CD8-positive, alpha-beta memory T cell (primary cell): ENCODE measurements at regions not wholly inside any gene's neighbourhood (a gene's known extent, or its start where the extent isn't known, plus 50 kb on each side); places are given as distances from the start of the nearest gene placed in this dataset.

ENCODE experiments used
- CTCF ChIA-PET: fragments of 350-600 bp; sonication (Branson Sonifier 250); formaldehyde crosslinking; loops from one replicate; lab custom pipeline; 2021; ENCODE audit warnings: antibody characterized with exemption; lab: Charles Lee
- POLR2A ChIA-PET: fragments of 350-600 bp; sonication (Branson Sonifier 250); formaldehyde crosslinking; loops from one replicate; lab custom pipeline; 2021; ENCODE audit warnings: antibody characterized with exemption; lab: Charles Lee
- DNase-seq, 5 donors: peaks; one replicate each; pipeline versions ENCODE4 v3.0.0 to v3.0.0-alpha.2; 2020 to 2022; ENCODE audit warnings: mixed read lengths in 1 of 5
- H3K27ac ChIP-seq: one replicate; pipeline ENCODE4 v1.7.0; 2013; ENCODE audit warnings: low read depth, mild to moderate bottlenecking, low read length, moderate library complexity
- H3K27me3 ChIP-seq: 2 replicates; pipeline ENCODE4 v1.7.0; 2013; ENCODE audit warnings: low read length, mild to moderate bottlenecking; ENCODE audit not compliant: insufficient read depth, poor library complexity, severe bottlenecking
- H3K36me3 ChIP-seq: 2 replicates; pipeline ENCODE4 v1.7.0; 2013; ENCODE audit warnings: mild to moderate bottlenecking, low read length, moderate library complexity; ENCODE audit not compliant: insufficient read depth
- H3K4me1 ChIP-seq: 2 replicates; pipeline ENCODE4 v1.7.0; 2013; ENCODE audit warnings: mild to moderate bottlenecking, low read length, moderate library complexity; ENCODE audit not compliant: insufficient read depth
- H3K4me3 ChIP-seq: 2 replicates; pipeline ENCODE4 v1.7.0; 2013; ENCODE audit warnings: mild to moderate bottlenecking, low read length
- H3K9me3 ChIP-seq: 2 replicates; pipeline ENCODE4 v1.7.0; 2013; ENCODE audit warnings: mild to moderate bottlenecking, low read length
- H3K27ac Mint-ChIP-seq, 8 donors: one replicate each; pipeline ENCODE4 v1.8.0; 2020 to 2021; ENCODE audit warnings: mixed read lengths in 8 of 8, mild to moderate bottlenecking in 6 of 8, inconsistent platforms in 3 of 8, moderate library complexity in 3 of 8
- H3K27me3 Mint-ChIP-seq, 2 donors: one replicate each; pipeline ENCODE4 v1.8.0; 2020 to 2021; ENCODE audit warnings: mixed read lengths in 2 of 2, mild to moderate bottlenecking in 1 of 2, moderate library complexity in 1 of 2
- H3K36me3 Mint-ChIP-seq, 3 donors: one replicate each; pipeline ENCODE4 v1.8.0; 2020 to 2021; ENCODE audit warnings: mixed read lengths in 3 of 3, inconsistent platforms in 1 of 3, mild to moderate bottlenecking in 1 of 3
- H3K4me1 Mint-ChIP-seq, 3 donors: one replicate each; pipeline ENCODE4 v1.8.0; 2020 to 2021; ENCODE audit warnings: mixed read lengths in 3 of 3, inconsistent platforms in 1 of 3, mild to moderate bottlenecking in 1 of 3
- H3K4me3 Mint-ChIP-seq, 7 donors: one replicate each; pipeline ENCODE4 v1.8.0; 2020 to 2021; ENCODE audit warnings: mixed read lengths in 7 of 7, mild to moderate bottlenecking in 6 of 7, moderate library complexity in 4 of 7, inconsistent platforms in 2 of 7
- H3K9me3 Mint-ChIP-seq, 5 donors: one replicate each; pipeline ENCODE4 v1.8.0; 2020 to 2022; ENCODE audit warnings: mixed read lengths in 5 of 5, mild to moderate bottlenecking in 3 of 5, moderate library complexity in 2 of 5, inconsistent platforms in 1 of 5

- no peak overlapping the region for H3K27ac Mint-ChIP-seq
- POLR2A ChIA-PET = no interaction called here
- Histone ChIP-seq H3K9me3 (no peaks in the 10 kb centered on the region), H3K27ac (no peak overlapping the region), H3K27me3 (no peaks in the 10 kb centered on the region), H3K4me3 (no peak overlapping the region), H3K4me1 (no peaks in the 10 kb centered on the region), H3K36me3 (no peaks in the 10 kb centered on the region)
- H3K36me3 Mint-ChIP-seq = peaks cover 0 to 2% (median 0%) of the 10 kb centered on the region in 3 donors
- DNase-seq = no peak
- no peaks in the 10 kb centered on the region for H3K4me1 Mint-ChIP-seq
- H3K9me3 Mint-ChIP-seq = peaks cover 1 to 7% (median 3%) of the 10 kb centered on the region in 5 donors
- peaks cover 2 to 4% of the 10 kb centered on the region in 2 donors for H3K27me3 Mint-ChIP-seq
- no peak overlapping the region for H3K4me3 Mint-ChIP-seq
- CTCF ChIA-PET = no interaction called here
Observed at GRCh38 chr2:71976685-71977084, 171.0 kb downstream of the CYP26B1 start.

GRCh38 chr2:71974846-71975245 is 172.8 kb downstream of the CYP26B1 start:
- no peaks in the 10 kb centered on the region for H3K36me3 ChIP-seq
- peaks cover 0 to 2% (median 0%) of the 10 kb centered on the region in 3 donors for H3K36me3 Mint-ChIP-seq
- H3K4me1 Mint-ChIP-seq = no peaks in the 10 kb centered on the region
- CTCF ChIA-PET = no interaction called here
- H3K4me3 ChIP-seq = no peak overlapping the region
- H3K9me3 Mint-ChIP-seq = peaks cover 1 to 5% (median 3%) of the 10 kb centered on the region in 5 donors
- POLR2A ChIA-PET = no interaction called here
- no peak for DNase-seq
- peaks cover 2 to 5% of the 10 kb centered on the region in 2 donors for H3K27me3 Mint-ChIP-seq
- H3K4me1 ChIP-seq = no peaks in the 10 kb centered on the region
- no peak overlapping the region for H3K27ac Mint-ChIP-seq
- no peaks in the 10 kb centered on the region for H3K9me3 ChIP-seq
- H3K4me3 Mint-ChIP-seq = no peak overlapping the region
- no peak overlapping the region for H3K27ac ChIP-seq
- no peaks in the 10 kb centered on the region for H3K27me3 ChIP-seq

GRCh38 chr2:71971493-71971892 is 176.2 kb downstream of the CYP26B1 start:
- Histone ChIP-seq H3K4me1 (no peaks in the 10 kb centered on the region), H3K9me3 (no peaks in the 10 kb centered on the region), H3K27ac (no peak overlapping the region), H3K27me3 (no peaks in the 10 kb centered on the region), H3K36me3 (no peaks in the 10 kb centered on the region), H3K4me3 (no peak overlapping the region)
- Mint-ChIP-seq H3K36me3 (no peaks in the 10 kb centered on the region), H3K9me3 (peaks cover 0 to 2% (median 0%) of the 10 kb centered on the region in 5 donors), H3K27me3 (peaks cover 6 to 7% of the 10 kb centered on the region in 2 donors), H3K4me1 (no peaks in the 10 kb centered on the region), H3K4me3 (no peak overlapping the region), H3K27ac (no peak overlapping the region)
- CTCF ChIA-PET = no interaction called here
- POLR2A ChIA-PET = no interaction called here
- no peak for DNase-seq

- no peak for DNase-seq
- no peak overlapping the region for H3K27ac ChIP-seq
- no peak overlapping the region for H3K27ac Mint-ChIP-seq
- ChIA-PET CTCF (no interaction called here), POLR2A (no interaction called here)
- H3K4me3 ChIP-seq = no peak overlapping the region
- peaks cover 3 to 9% of the 10 kb centered on the region in 2 donors for H3K27me3 Mint-ChIP-seq
- H3K36me3 ChIP-seq = no peaks in the 10 kb centered on the region
- H3K9me3 Mint-ChIP-seq = peaks cover 0 to 5% (median 0%) of the 10 kb centered on the region in 5 donors
- no peaks in the 10 kb centered on the region for H3K9me3 ChIP-seq
- no peaks in the 10 kb centered on the region for H3K27me3 ChIP-seq
- no peak overlapping the region for H3K4me3 Mint-ChIP-seq
- no peaks in the 10 kb centered on the region for H3K36me3 Mint-ChIP-seq
- H3K4me1 ChIP-seq = no peaks in the 10 kb centered on the region
- H3K4me1 Mint-ChIP-seq = no peaks in the 10 kb centered on the region
Observed at GRCh38 chr2:71965530-71965929, 182.1 kb downstream of the CYP26B1 start.

GRCh38 chr2:71962911-71963694 is 184.6 kb downstream of the CYP26B1 start:
- DNase-seq = no peak
- Mint-ChIP-seq H3K27me3 (peaks cover 0 to 6% of the 10 kb centered on the region in 2 donors), H3K4me3 (no peak overlapping the region), H3K27ac (no peak overlapping the region), H3K9me3 (peaks cover 2 to 11% (median 10%) of the 10 kb centered on the region in 5 donors), H3K4me1 (no peaks in the 10 kb centered on the region), H3K36me3 (no peaks in the 10 kb centered on the region)
- H3K9me3 ChIP-seq = peaks cover 5% of the 10 kb centered on the region
- no peaks in the 10 kb centered on the region for H3K27me3 ChIP-seq
- POLR2A ChIA-PET = no interaction called here
- H3K4me3 ChIP-seq = no peak overlapping the region
- no peak overlapping the region for H3K27ac ChIP-seq
- no peaks in the 10 kb centered on the region for H3K4me1 ChIP-seq
- CTCF ChIA-PET = no interaction called here
- H3K36me3 ChIP-seq = no peaks in the 10 kb centered on the region

GRCh38 chr2:71962350-71962749 is 185.3 kb downstream of the CYP26B1 start:
- H3K4me3 ChIP-seq = no peak overlapping the region
- ChIA-PET POLR2A (no interaction called here), CTCF (no interaction called here)
- H3K4me3 Mint-ChIP-seq = no peak overlapping the region
- H3K36me3 ChIP-seq = no peaks in the 10 kb centered on the region
- H3K27me3 Mint-ChIP-seq = peaks cover 0 to 2% of the 10 kb centered on the region in 2 donors
- no peaks in the 10 kb centered on the region for H3K4me1 ChIP-seq
- H3K27ac Mint-ChIP-seq = no peak overlapping the region
- no peaks in the 10 kb centered on the region for H3K4me1 Mint-ChIP-seq
- no peak overlapping the region for H3K27ac ChIP-seq
- no peaks in the 10 kb centered on the region for H3K36me3 Mint-ChIP-seq
- peaks cover 5% of the 10 kb centered on the region for H3K9me3 ChIP-seq
- H3K9me3 Mint-ChIP-seq = peaks cover 9 to 17% (median 11%) of the 10 kb centered on the region in 5 donors
- DNase-seq = no peak
- no peaks in the 10 kb centered on the region for H3K27me3 ChIP-seq

GRCh38 chr2:71961289-71962027 is 186.2 kb downstream of the CYP26B1 start:
- ChIA-PET POLR2A (no interaction called here), CTCF (no interaction called here)
- Mint-ChIP-seq H3K4me3 (no peak overlapping the region), H3K9me3 (peaks cover 14 to 25% (median 17%) of the 10 kb centered on the region in 5 donors), H3K27ac (no peak overlapping the region), H3K4me1 (no peaks in the 10 kb centered on the region), H3K36me3 (no peaks in the 10 kb centered on the region), H3K27me3 (peaks cover 0 to 1% of the 10 kb centered on the region in 2 donors)
- Histone ChIP-seq H3K27ac (no peak overlapping the region), H3K4me3 (no peak overlapping the region), H3K36me3 (no peaks in the 10 kb centered on the region), H3K4me1 (no peaks in the 10 kb centered on the region), H3K27me3 (no peaks in the 10 kb centered on the region), H3K9me3 (peaks cover 5% of the 10 kb centered on the region)
- no peak for DNase-seq

GRCh38 chr2:71959494-71959893 is 188.2 kb downstream of the CYP26B1 start:
- CTCF ChIA-PET = no interaction called here
- no peak for DNase-seq
- peaks cover 14 to 31% (median 21%) of the 10 kb centered on the region in 5 donors for H3K9me3 Mint-ChIP-seq

More at GRCh38 chr2:71959494-71959893, 188.2 kb downstream of the CYP26B1 start:
- Mint-ChIP-seq H3K27ac (no peak overlapping the region), H3K4me1 (no peaks in the 10 kb centered on the region), H3K4me3 (no peak overlapping the region), H3K27me3 (peaks cover 0 to 4% of the 10 kb centered on the region in 2 donors), H3K36me3 (no peaks in the 10 kb centered on the region)
- Histone ChIP-seq H3K36me3 (no peaks in the 10 kb centered on the region), H3K4me1 (no peaks in the 10 kb centered on the region), H3K27ac (no peak overlapping the region), H3K9me3 (peaks cover 5% of the 10 kb centered on the region), H3K27me3 (no peaks in the 10 kb centered on the region), H3K4me3 (no peak overlapping the region)
- POLR2A ChIA-PET = no interaction called here
